H9 (cell line): ENCODE measurements at regions not wholly inside any gene's neighbourhood (a gene's known extent, or its start where the extent isn't known, plus 50 kb on each side); places are given as distances from the start of the nearest gene placed in this dataset.

ENCODE experiments used
- DNase-seq: peaks from one replicate; pipeline ENCODE4 v3.0.0-alpha.2; 2017
- H2AFZ ChIP-seq: one replicate; pipeline ENCODE4 v1.6.1; 2013; ENCODE audit warnings: mild to moderate bottlenecking, low read length, control low read depth, moderate library complexity
- H2AK5ac ChIP-seq: 2 replicates; pipeline ENCODE4 v1.6.1; 2013; ENCODE audit warnings: low read length, control low read depth, mixed read lengths; ENCODE audit not compliant: insufficient read length
- H2BK120ac ChIP-seq: one replicate; pipeline ENCODE4 v1.6.1; 2013; ENCODE audit warnings: low read depth, mild to moderate bottlenecking, low read length, control low read depth, inconsistent platforms; ENCODE audit not compliant: poor library complexity, severe bottlenecking
- H2BK12ac ChIP-seq: 2 replicates; pipeline ENCODE4 v1.6.1; 2013; ENCODE audit warnings: low read length, control low read depth, mixed read lengths, low read depth; ENCODE audit not compliant: insufficient read length
- H2BK15ac ChIP-seq: 2 replicates; pipeline ENCODE4 v1.6.1; 2013; ENCODE audit warnings: low read depth, low read length, control low read depth
- H2BK20ac ChIP-seq: one replicate; pipeline ENCODE4 v1.6.1; 2013; ENCODE audit warnings: low read depth, mild to moderate bottlenecking, low read length, control low read depth, inconsistent platforms; ENCODE audit not compliant: poor library complexity, severe bottlenecking
- H2BK5ac ChIP-seq: 2 replicates; pipeline ENCODE4 v1.6.1; 2013; ENCODE audit warnings: low read length, control low read depth, mixed read lengths; ENCODE audit not compliant: insufficient read length
- H3K14ac ChIP-seq: 2 replicates; pipeline ENCODE4 v1.6.1; 2013; ENCODE audit warnings: low read length, control low read depth; ENCODE audit not compliant: insufficient read depth
- H3K18ac ChIP-seq: 2 replicates; pipeline ENCODE4 v1.6.1; 2013; ENCODE audit warnings: low read depth, mild to moderate bottlenecking, mixed read lengths, low read length, control low read depth; ENCODE audit not compliant: insufficient read length
- H3K23ac ChIP-seq: 2 replicates; pipeline ENCODE4 v1.6.1; 2013; ENCODE audit warnings: low read length, control low read depth, mixed read lengths, low read depth; ENCODE audit not compliant: insufficient read length
- H3K23me2 ChIP-seq: 2 replicates; pipeline ENCODE4 v1.6.1; 2013; ENCODE audit warnings: low read depth, mild to moderate bottlenecking, mixed read lengths, low read length, control low read depth; ENCODE audit not compliant: insufficient read length, poor library complexity, severe bottlenecking
- H3K27ac ChIP-seq: 2 replicates; pipeline ENCODE4 v1.5.1; 2013; ENCODE audit warnings: low read length, control low read depth, mixed read lengths, low read depth; ENCODE audit not compliant: insufficient read length
- H3K27me3 ChIP-seq: 2 replicates; pipeline ENCODE4 v1.6.1; 2013; ENCODE audit warnings: low read length, control low read depth, inconsistent platforms; ENCODE audit not compliant: insufficient read depth
- H3K4ac ChIP-seq: 2 replicates; pipeline ENCODE4 v1.6.1; 2013; ENCODE audit warnings: low read depth, mild to moderate bottlenecking, control low read depth, inconsistent platforms, low read length, moderate library complexity
- H3K4me1 ChIP-seq: 2 replicates; pipeline ENCODE4 v1.6.1; 2013; ENCODE audit warnings: low read length, control low read depth, inconsistent platforms; ENCODE audit not compliant: insufficient read depth
- H3K4me2 ChIP-seq: 2 replicates; pipeline ENCODE4 v1.6.1; 2013; ENCODE audit warnings: low read length, control low read depth, mixed read lengths; ENCODE audit not compliant: insufficient read length, insufficient read depth
- H3K56ac ChIP-seq: 2 replicates; pipeline ENCODE4 v1.6.1; 2013; ENCODE audit warnings: low read depth, mild to moderate bottlenecking, mixed read lengths, low read length, control low read depth; ENCODE audit not compliant: insufficient read length
- H3K79me1 ChIP-seq: 2 replicates; pipeline ENCODE4 v1.6.1; 2013; ENCODE audit warnings: low read depth, mild to moderate bottlenecking, moderate library complexity, low read length, control low read depth, inconsistent platforms; ENCODE audit not compliant: insufficient read depth, poor library complexity, severe bottlenecking
- H3K79me2 ChIP-seq: 2 replicates; pipeline ENCODE4 v1.6.1; 2013; ENCODE audit warnings: low read length, control low read depth, inconsistent platforms; ENCODE audit not compliant: insufficient read depth
- H3K9ac ChIP-seq: 2 replicates; pipeline ENCODE4 v1.6.1; 2013; ENCODE audit warnings: low read length, control low read depth, mixed read lengths; ENCODE audit not compliant: insufficient read length; ENCODE audit errors: extremely low read depth
- H3K9me3 ChIP-seq: one replicate; pipeline ENCODE4 v1.6.1; 2013; ENCODE audit warnings: low read depth, low read length, inconsistent platforms; ENCODE audit not compliant: control insufficient read depth
- H3T11ph ChIP-seq: one replicate; pipeline ENCODE4 v1.6.1; 2013; ENCODE audit warnings: mild to moderate bottlenecking, low read length, control low read depth, inconsistent platforms
- H4K20me1 ChIP-seq: one replicate; pipeline ENCODE4 v1.6.1; 2013; ENCODE audit not compliant: control insufficient read depth, insufficient read length, insufficient read depth
- H4K5ac ChIP-seq: 2 replicates; pipeline ENCODE4 v1.6.1; 2013; ENCODE audit warnings: low read depth, mild to moderate bottlenecking, mixed read lengths, low read length, control low read depth; ENCODE audit not compliant: insufficient read length
- H4K8ac ChIP-seq: replicated peaks from 2 replicates; pipeline ENCODE4 v1.6.1; 2013; ENCODE audit warnings: low read length, control low read depth, mixed read lengths, low read depth; ENCODE audit not compliant: insufficient read length
- H4K91ac ChIP-seq: 2 replicates; pipeline ENCODE4 v1.6.1; 2013; ENCODE audit warnings: low read depth, mild to moderate bottlenecking, moderate library complexity, mixed read lengths, low read length, control low read depth; ENCODE audit not compliant: insufficient read length
- H3K27ac Mint-ChIP-seq, 3 experiments: 2 replicates in 2 of 3; 3 replicates in 1 of 3; pipeline ENCODE4 v1.8.0; 2020 to 2021; ENCODE audit warnings: mixed read lengths in 3 of 3, mild to moderate bottlenecking in 1 of 3, moderate library complexity in 1 of 3
- H3K27me3 Mint-ChIP-seq: 2 replicates; pipeline ENCODE4 v1.8.0; 2021; ENCODE audit warnings: low read depth, mild to moderate bottlenecking, moderate library complexity, mixed read lengths
- H3K36me3 Mint-ChIP-seq, 3 experiments: 2 replicates in 2 of 3; 3 replicates in 1 of 3; pipeline ENCODE4 v1.8.0; 2020 to 2021; ENCODE audit warnings: low read depth in 3 of 3, mixed read lengths in 3 of 3; ENCODE audit not compliant: insufficient read depth in 1 of 3
- H3K4me1 Mint-ChIP-seq, 2 experiments: 2 replicates each; pipeline ENCODE4 v1.8.0; 2020; ENCODE audit warnings: mixed read lengths in 2 of 2
- H3K4me3 Mint-ChIP-seq, 2 experiments: 2 replicates in 1 of 2; 3 replicates in 1 of 2; pipeline ENCODE4 v1.8.0; 2020 to 2021; ENCODE audit warnings: mild to moderate bottlenecking in 2 of 2, mixed read lengths in 2 of 2, moderate library complexity in 1 of 2
- H3K9me3 Mint-ChIP-seq, 2 experiments: 2 replicates in 1 of 2; 3 replicates in 1 of 2; pipeline ENCODE4 v1.8.0; 2020; ENCODE audit warnings: mild to moderate bottlenecking in 2 of 2, mixed read lengths in 2 of 2, moderate library complexity in 1 of 2
- WGBS: extraction: QIAGEN DNeasy Blood & Tissue Kit; methylation state at CpG from one replicate; pipeline ENCODE4 v1.1.7; 2013; ENCODE audit warnings: missing lambda C conversion rate, low lambda C conversion rate, mixed read lengths; ENCODE audit not compliant: insufficient read length; ENCODE audit errors: extremely low coverage; 5-methylcytosine and 5-hydroxymethylcytosine counted together
- TF ChIP-seq, protein P1 (sequence below): fragments of 200-600 bp; sonication (generic); conservative IDR thresholded peaks from 3 replicates; pipeline ENCODE4 v1.8.0; 2021; ENCODE audit warnings: antibody characterized with exemption, mild to moderate bottlenecking

DNA sequence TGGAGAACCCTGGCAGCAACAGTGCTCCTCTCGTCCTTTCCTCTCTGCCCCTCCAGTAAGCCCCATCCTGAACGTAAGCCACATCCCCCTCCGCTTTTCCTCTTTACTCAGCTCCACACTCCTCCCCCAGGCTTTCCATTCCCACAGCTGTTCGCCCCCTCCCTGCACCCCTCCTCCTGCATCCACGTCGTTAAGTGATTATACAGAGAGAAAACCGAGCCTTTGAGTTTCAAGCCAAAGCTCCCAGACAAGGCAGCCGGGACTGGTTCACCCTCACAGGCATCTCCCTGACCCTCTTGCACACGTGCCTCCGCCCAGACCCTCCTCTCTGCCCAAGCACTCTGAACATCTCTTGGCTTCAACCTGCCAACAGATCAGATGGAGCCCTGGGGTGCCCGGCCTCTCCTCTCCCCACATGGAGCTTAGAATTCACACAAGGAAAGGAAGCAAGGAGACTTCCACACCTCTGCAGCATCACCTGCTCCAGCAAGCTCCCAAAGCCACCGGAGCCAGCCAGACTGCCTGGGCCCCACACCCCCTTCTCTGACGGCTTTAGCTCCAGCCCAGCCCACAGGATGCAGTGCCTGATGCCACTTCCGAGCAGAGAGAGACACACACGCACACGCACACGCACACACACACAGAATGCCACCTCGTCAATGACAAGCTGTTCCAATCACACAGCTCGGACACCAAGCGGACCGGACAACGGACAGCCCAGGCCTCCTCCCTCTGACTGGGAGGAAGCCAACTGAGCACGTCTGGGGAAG, 99.9 kb upstream of the CCL2 start:
- H3K79me2 ChIP-seq: no peaks in the 10 kb centered on the region
- no peak overlapping the region for H2AK5ac ChIP-seq
- Mint-ChIP-seq H3K27ac (peak overlapping the region in 2 of 3 experiments; percentile 56 to 85; a peak in 3 of 7 replicates), H3K4me3 (peak overlapping the region; percentile 42 to 82), H3K9me3 (peaks cover 3 to 7% of the 10 kb centered on the region in 2 experiments; a peak in 4 of 5 replicates), H3K27me3 (peaks cover 21% of the 10 kb centered on the region), H3K36me3 (peaks cover 0 to 20% (median 16%) of the 10 kb centered on the region in 3 experiments; a peak in 4 of 7 replicates), H3K4me1 (peaks cover 64 to 68% of the 10 kb centered on the region in 2 experiments)
- TF ChIP-seq, protein P1, sequence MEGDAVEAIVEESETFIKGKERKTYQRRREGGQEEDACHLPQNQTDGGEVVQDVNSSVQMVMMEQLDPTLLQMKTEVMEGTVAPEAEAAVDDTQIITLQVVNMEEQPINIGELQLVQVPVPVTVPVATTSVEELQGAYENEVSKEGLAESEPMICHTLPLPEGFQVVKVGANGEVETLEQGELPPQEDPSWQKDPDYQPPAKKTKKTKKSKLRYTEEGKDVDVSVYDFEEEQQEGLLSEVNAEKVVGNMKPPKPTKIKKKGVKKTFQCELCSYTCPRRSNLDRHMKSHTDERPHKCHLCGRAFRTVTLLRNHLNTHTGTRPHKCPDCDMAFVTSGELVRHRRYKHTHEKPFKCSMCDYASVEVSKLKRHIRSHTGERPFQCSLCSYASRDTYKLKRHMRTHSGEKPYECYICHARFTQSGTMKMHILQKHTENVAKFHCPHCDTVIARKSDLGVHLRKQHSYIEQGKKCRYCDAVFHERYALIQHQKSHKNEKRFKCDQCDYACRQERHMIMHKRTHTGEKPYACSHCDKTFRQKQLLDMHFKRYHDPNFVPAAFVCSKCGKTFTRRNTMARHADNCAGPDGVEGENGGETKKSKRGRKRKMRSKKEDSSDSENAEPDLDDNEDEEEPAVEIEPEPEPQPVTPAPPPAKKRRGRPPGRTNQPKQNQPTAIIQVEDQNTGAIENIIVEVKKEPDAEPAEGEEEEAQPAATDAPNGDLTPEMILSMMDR: no peak
- H4K91ac ChIP-seq: no peak overlapping the region
- H2BK20ac ChIP-seq: no peak overlapping the region
- H3T11ph ChIP-seq: no peak overlapping the region
- no peaks in the 10 kb centered on the region for H3K79me1 ChIP-seq
- H4K5ac ChIP-seq: no peak overlapping the region
- H3K9me3 ChIP-seq: no peaks in the 10 kb centered on the region
- no peaks in the 10 kb centered on the region; the same call in 1 of the 2 replicates for H3K27me3 ChIP-seq
- no CpG with 5 or more reads among the region's 23 CpGs for WGBS
- H3K23me2 ChIP-seq: peaks cover 7% of the 10 kb centered on the region
- H2BK5ac ChIP-seq: no peak overlapping the region
- no peak overlapping the region for H3K27ac ChIP-seq
- H2BK15ac ChIP-seq: no peak overlapping the region
- no peak overlapping the region for H4K8ac ChIP-seq
- H2AFZ ChIP-seq: no peak overlapping the region
- H2BK120ac ChIP-seq: no peak overlapping the region
- no peak overlapping the region for H3K23ac ChIP-seq
- H3K9ac ChIP-seq: no peak overlapping the region
- peak overlapping the region; percentile 87 for H3K4me2 ChIP-seq
- no peak overlapping the region for H3K4ac ChIP-seq
- no peak overlapping the region for H3K56ac ChIP-seq
- DNase-seq: peak; percentile 39
- no peak overlapping the region for H3K18ac ChIP-seq
- no peaks in the 10 kb centered on the region for H4K20me1 ChIP-seq
- no peak overlapping the region for H3K14ac ChIP-seq
- H3K4me1 ChIP-seq: peaks cover 32% of the 10 kb centered on the region
- H2BK12ac ChIP-seq: no peak overlapping the region
